ENCODE measurements at regions not wholly inside any gene's neighbourhood (a gene's known extent, or its start where the extent isn't known, plus 50 kb on each side); places are given as distances from the start of the nearest gene placed in this dataset.

DNA sequence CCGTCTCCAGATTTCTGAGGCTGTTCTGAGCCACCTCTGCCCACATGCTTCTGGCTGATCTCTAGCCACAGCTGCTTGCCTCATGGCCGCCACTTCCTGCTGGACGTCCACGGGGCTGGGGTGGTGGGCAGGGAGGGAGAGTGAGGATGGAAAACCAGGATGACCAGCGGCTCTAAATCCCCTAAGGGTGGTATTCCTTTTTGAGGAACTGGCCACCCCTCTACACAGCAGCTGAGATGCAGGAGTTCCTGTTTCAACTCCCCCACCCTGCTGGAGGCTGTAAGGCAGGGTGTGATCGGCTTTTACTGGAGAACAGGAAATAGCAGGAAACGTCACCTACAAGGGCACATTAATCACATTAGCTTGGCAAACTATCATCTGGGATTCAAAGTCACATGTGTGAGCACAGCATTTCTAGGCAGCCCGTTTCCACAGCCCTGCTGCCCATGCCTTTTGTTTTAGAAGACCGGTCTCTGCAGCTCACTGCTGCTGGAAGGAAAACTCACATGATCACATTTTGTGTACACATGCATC, 181.6 kb upstream of the ECI2 start:
- H3K27ac ChIP-seq, result peak overlapping the region; percentile 18
- TF ChIP-seq ZFX (IDR thresholded peaks at IDR 0.05), result no peak
- TF ChIP-seq, protein P1, sequence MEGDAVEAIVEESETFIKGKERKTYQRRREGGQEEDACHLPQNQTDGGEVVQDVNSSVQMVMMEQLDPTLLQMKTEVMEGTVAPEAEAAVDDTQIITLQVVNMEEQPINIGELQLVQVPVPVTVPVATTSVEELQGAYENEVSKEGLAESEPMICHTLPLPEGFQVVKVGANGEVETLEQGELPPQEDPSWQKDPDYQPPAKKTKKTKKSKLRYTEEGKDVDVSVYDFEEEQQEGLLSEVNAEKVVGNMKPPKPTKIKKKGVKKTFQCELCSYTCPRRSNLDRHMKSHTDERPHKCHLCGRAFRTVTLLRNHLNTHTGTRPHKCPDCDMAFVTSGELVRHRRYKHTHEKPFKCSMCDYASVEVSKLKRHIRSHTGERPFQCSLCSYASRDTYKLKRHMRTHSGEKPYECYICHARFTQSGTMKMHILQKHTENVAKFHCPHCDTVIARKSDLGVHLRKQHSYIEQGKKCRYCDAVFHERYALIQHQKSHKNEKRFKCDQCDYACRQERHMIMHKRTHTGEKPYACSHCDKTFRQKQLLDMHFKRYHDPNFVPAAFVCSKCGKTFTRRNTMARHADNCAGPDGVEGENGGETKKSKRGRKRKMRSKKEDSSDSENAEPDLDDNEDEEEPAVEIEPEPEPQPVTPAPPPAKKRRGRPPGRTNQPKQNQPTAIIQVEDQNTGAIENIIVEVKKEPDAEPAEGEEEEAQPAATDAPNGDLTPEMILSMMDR (conservative IDR thresholded peaks at IDR 0.05), result no peak

DNA sequence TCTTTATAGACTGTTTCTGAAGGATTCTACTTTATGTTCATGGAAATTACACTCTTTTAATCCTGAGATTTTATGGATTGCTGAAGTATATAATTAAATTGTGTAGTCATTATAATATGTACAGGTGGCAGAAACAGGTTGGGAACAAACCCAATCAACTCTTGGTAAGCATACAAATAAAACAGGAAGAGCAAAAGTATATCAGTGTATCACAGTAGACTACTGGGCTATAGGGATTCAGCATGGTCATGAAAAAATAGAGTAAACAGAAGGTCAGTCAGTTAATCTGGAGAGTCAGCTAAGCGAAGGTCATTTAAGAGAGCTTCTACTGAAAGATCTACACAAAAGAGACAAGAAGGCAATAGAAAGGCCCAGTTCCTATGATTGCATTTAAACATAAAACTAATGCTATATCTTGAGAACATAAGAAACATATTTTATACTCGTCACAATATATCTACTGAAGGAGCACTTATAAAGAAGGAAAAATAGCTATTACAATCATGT, 178.9 kb upstream of the ECI2 start:
- H3K27ac ChIP-seq, result no peak overlapping the region
- TF ChIP-seq ZFX (IDR thresholded peaks at IDR 0.05), result no peak
- TF ChIP-seq, protein P1 (conservative IDR thresholded peaks at IDR 0.05), result no peak

DNA sequence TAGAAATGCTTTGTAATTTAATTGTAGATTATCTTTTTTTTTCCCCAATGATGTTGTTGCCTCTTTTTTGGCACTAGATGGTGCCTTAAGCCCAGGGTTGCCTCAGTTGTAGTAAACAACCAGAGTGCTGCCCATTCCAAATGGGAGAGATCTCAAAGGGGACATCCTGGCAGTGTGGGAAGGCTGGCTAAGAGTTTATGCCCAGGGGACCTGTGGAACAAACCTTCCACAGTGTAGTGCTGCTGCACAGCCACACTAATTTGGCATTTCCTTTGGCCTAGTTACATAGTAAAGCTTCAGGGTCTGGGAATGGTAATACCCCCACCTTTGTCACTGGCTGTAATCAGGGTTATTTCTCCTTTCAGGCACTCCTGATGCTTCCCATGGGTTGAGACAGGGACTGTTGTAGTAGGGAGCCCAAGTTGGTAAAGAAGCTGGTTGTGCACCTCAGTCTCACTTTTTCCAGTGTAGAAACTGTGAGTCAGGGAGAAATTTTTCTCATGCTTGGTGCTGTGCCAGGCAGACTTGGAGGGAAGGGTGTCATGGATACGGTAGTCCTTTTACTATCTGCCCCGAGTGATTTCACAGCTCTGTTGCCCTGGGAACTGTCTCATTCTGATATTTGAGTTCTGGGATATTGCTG, 177.8 kb upstream of the ECI2 start:
- H3K27ac ChIP-seq, result no peak overlapping the region; the same call in 1 of the 2 replicates
- no peak for TF ChIP-seq ZFX (IDR thresholded peaks at IDR 0.05)
- TF ChIP-seq, protein P1 (conservative IDR thresholded peaks at IDR 0.05), result peak; percentile 46

DNA sequence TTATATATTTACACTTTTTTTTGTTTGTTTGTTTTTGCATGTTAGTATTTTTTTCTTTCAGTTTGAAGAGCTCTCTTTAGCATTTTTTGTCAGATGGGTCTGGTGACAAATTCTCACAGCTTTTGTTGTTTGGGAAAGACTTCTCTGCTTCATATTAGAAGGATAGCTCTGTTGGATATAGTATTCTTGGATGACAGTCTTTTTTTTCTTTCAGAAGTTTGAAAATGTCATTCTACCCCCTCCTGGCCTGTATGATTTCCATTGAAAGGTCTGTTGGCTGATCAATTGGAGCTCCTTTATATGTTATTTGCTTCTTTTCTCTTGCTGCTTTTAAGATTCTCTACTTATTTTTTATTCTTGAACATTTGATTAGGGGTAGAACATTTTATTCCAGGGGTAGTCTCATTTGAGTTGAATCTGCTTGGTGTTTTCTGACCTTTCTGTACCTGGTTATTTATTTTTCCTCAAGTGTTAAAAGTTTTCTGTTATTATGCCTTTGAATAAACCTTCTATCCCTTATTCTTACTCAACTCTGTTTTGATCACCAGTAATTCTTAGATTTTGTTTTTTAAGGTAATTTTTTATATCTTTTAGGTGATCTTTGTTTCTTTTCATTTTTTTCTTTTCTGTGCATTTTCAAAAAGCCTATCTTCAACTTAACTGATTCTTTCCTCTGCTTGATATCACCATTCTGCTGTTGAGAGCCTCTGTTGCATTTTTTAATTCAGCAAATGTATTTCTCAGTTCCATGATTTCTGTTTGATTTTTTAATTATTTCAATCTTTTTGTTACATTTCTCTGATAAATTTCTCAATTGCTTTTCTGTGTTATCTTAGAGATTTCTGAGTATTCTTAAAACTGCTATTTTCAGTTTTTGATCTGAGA, 176.8 kb upstream of the ECI2 start:
- TF ChIP-seq, protein P1 (conservative IDR thresholded peaks at IDR 0.05), result no peak
- H3K27ac ChIP-seq, result no peak overlapping the region

DNA sequence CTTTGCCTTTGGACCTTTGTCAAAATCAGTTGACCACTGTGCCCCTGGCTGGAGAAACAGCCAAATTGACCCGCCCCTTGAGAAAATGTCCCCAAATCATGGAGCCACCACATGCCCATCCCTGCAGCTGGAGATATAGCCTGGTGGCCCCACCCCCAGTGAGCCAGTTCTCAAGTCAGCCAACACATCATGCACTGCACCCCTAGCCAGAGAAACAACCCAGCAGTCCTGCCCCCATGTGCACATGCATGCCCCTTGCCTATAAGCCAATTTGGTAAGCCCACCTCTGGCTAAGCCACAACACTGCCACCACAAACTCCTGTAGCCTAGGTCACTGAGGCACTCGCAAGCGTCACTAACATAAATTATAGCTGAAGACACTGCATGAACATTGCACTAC, 174.2 kb upstream of the ECI2 start:
- no peak overlapping the region for H3K27ac ChIP-seq
- TF ChIP-seq, protein P1 (conservative IDR thresholded peaks at IDR 0.05), result no peak
- TF ChIP-seq ZFX (IDR thresholded peaks at IDR 0.05), result no peak

DNA sequence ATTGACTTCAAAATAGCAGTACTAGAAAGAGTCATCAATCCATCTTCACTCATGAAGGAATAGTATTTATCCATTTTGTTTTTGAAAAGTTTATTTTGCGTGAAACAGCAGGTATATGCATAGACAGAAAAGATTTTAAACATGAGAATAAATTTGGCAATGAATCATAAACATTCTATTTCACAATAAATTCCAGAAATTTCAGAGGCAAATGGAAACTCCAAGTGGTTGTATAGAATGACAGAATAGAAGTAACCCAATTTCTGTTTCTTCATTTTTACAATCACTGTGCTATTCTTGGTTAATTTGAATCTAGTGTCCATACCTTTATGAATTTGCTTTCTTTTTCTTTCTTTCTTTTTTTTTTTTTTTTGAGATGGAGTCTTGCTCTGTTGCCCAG, 173.0 kb upstream of the ECI2 start:
- no peak overlapping the region for H3K27ac ChIP-seq
- TF ChIP-seq, protein P1 (conservative IDR thresholded peaks at IDR 0.05), result no peak
- no peak for TF ChIP-seq ZFX (IDR thresholded peaks at IDR 0.05)
